Neural cell (in vitro differentiated cells): ENCODE measurements at regions not wholly inside any gene's neighbourhood (a gene's known extent, or its start where the extent isn't known, plus 50 kb on each side); places are given as distances from the start of the nearest gene placed in this dataset.
"Not testable (repeated sequence)": the region's sequence is repeated elsewhere in the genome, so short reads cannot be mapped to it uniquely, and the experiment has no call there.

Source experiments
- H2AFZ ChIP-seq: fragments of 200-600, 300-800 bp; sonication (generic), shearing (Covaris generic); 2 replicates; pipeline ENCODE4 v1.6.0; 2014; ENCODE audit warnings: low read depth, mild to moderate bottlenecking, antibody characterized with exemption, low read length, moderate library complexity
- H3F3A ChIP-seq: fragments of 200-600 bp; shearing (Covaris generic); 2 replicates; pipeline ENCODE4 v1.6.1; 2016; ENCODE audit warnings: mild to moderate bottlenecking, moderate library complexity, mixed read lengths, antibody characterized with exemption, low read length; ENCODE audit not compliant: insufficient read depth, poor library complexity, severe bottlenecking
- H3K27ac ChIP-seq: fragments of 200-600, 300-800 bp; sonication (generic), shearing (Covaris generic); 2 replicates; pipeline ENCODE4 v1.5.1; 2014; ENCODE audit warnings: mild to moderate bottlenecking, low read length, moderate library complexity
- H3K27me3 ChIP-seq: fragments of 300-800, 200-600 bp; sonication (generic), shearing (Covaris generic); 2 replicates; pipeline ENCODE4 v1.6.0; 2014; ENCODE audit warnings: mild to moderate bottlenecking, low read depth, low read length, moderate library complexity; ENCODE audit not compliant: insufficient read depth
- H3K36me3 ChIP-seq: fragments of 300-800, 200-600 bp; sonication (generic), shearing (Covaris generic); 2 replicates; pipeline ENCODE4 v1.5.1; 2014; ENCODE audit warnings: mild to moderate bottlenecking, antibody characterized with exemption, low read length, moderate library complexity; ENCODE audit not compliant: insufficient read depth
- H3K4me2 ChIP-seq: fragments of 300-800, 200-600 bp; sonication (generic), shearing (Covaris generic); 2 replicates; pipeline ENCODE4 v1.6.0; 2014; ENCODE audit warnings: mild to moderate bottlenecking, low read length
- H3K4me3 ChIP-seq: fragments of 300-800, 200-600 bp; sonication (generic), shearing (Covaris generic); 2 replicates; pipeline ENCODE4 v1.5.1; 2014; ENCODE audit warnings: mild to moderate bottlenecking, low read length, moderate library complexity
- H3K79me2 ChIP-seq: fragments of 200-600 bp; shearing (Covaris generic); replicated peaks from 2 replicates; pipeline ENCODE4 v1.6.0; 2014; ENCODE audit warnings: mild to moderate bottlenecking, low read length, moderate library complexity; ENCODE audit not compliant: insufficient read depth
- H3K9ac ChIP-seq: fragments of 300-800, 200-600 bp; sonication (generic), shearing (Covaris generic); 2 replicates; pipeline ENCODE4 v1.6.1; 2016; ENCODE audit warnings: mild to moderate bottlenecking, low read length, mixed read lengths
- H3K9me2 ChIP-seq: fragments of 200-600 bp; shearing (Covaris generic); 2 replicates; pipeline ENCODE4 v1.6.1; 2016; ENCODE audit warnings: mild to moderate bottlenecking, low read length, mixed read lengths; ENCODE audit not compliant: insufficient read depth
- H3K9me3 ChIP-seq: fragments of 200-600, 300-800 bp; sonication (generic), shearing (Covaris generic); 2 replicates; pipeline ENCODE4 v1.6.1; 2016; ENCODE audit warnings: mild to moderate bottlenecking, mixed run types, low read length, moderate library complexity, mixed read lengths
- H4K20me1 ChIP-seq: fragments of 200-600 bp; shearing (Covaris generic); 2 replicates; pipeline ENCODE4 v1.6.1; 2016; ENCODE audit warnings: mild to moderate bottlenecking, mixed run types; ENCODE audit not compliant: insufficient read depth

DNA sequence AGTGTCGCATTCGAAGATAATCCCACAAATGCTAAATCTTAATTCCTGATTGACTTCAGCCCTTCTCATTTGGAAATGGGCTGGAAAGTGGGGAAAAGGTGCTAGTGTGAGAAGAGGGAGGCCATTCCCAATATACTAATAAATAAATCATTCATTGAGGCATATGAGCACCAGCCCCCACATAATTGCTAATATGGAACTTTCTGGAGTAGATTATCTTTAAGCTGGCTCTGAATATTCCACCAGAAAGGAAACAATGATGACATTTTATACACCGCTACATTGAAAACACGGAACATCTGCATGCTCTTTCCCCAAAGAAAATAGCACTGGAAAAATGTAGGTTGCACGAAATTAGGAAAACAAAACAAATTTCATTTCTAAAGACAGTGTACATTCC lies 376.1 kb downstream of the BCL2L11 start:
- H3K27ac ChIP-seq, H3K9ac ChIP-seq, H3K9me3 ChIP-seq, H3K4me3 ChIP-seq, H2AFZ ChIP-seq, H3K4me2 ChIP-seq, H3K9me2 ChIP-seq, H3K79me2 ChIP-seq, H3F3A ChIP-seq, H3K27me3 ChIP-seq, H3K36me3 ChIP-seq, H4K20me1 ChIP-seq: not testable (repeated sequence)

GRCh38 chr2:111497270-111497669 lies 376.6 kb downstream of the BCL2L11 start:
- H3K27me3 ChIP-seq, H4K20me1 ChIP-seq, H3K9ac ChIP-seq, H3K79me2 ChIP-seq, H3K9me3 ChIP-seq, H3K27ac ChIP-seq, H2AFZ ChIP-seq, H3K9me2 ChIP-seq, H3K4me2 ChIP-seq, H3K4me3 ChIP-seq, H3F3A ChIP-seq, H3K36me3 ChIP-seq: not testable (repeated sequence)

- not testable (repeated sequence) for H3K9ac ChIP-seq, H4K20me1 ChIP-seq, H3F3A ChIP-seq, H3K9me2 ChIP-seq, H3K79me2 ChIP-seq, H3K36me3 ChIP-seq, H3K27ac ChIP-seq, H2AFZ ChIP-seq, H3K4me2 ChIP-seq, H3K4me3 ChIP-seq, H3K9me3 ChIP-seq, H3K27me3 ChIP-seq
These were observed 379.9 kb downstream of the BCL2L11 start for GRCh38 chr2:111500536-111501062.

DNA sequence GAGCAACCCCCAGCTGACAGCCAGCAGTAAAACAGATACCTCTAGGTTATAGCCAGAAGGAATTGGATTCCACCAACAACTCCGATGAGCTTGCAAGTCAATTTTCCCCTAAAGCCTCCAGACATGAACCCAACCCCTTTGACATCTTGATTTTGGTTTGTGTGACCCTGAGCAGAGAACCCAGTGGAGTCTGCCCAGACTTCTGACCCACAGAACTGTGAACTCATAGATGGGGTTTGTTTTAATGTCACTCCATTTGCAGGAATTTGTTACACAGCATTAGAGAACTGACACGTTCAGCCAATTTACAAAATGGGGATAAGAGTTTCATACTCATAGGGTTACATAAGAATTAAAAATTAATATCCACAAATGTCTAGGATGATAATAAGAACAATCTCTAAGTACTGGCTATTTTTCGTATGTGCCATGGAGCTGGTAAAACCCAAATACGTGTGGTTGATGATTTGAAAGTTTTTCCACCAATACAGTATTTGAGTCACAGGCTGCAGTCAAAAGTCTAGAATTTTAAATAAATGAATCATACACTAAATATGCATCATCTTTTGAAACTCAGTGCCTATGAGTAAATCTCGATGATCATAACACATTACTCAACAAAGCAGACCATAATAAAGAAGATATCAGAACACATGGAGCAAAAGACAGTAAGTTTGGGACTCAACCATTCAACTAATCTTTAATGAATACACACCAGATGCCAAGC lies 380.0 kb downstream of the ANAPC1 start:
- not testable (repeated sequence) for H3K27ac ChIP-seq, H2AFZ ChIP-seq, H3K4me3 ChIP-seq, H3K9me3 ChIP-seq, H3K27me3 ChIP-seq, H3K9me2 ChIP-seq, H3K79me2 ChIP-seq, H3F3A ChIP-seq, H3K4me2 ChIP-seq, H4K20me1 ChIP-seq, H3K9ac ChIP-seq, H3K36me3 ChIP-seq

DNA sequence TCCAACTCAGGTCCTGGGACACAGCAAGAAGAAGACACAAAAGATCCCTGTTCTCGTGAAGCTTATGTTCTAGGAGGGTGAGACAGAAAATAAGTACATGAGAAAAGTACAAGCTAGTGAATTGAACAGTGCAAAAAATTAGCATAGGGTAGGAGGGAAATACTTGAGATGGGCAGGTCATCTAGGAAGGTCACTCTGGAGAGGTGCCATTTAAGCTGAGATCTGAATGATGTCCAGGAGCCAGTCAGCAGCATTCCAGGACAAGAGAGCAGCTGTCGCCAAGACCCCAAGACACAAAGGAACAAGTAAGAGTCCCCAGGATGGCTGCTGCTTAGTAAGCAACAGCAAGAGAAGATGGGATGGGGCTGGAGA lies 379.4 kb downstream of the ANAPC1 start:
- H3K36me3 ChIP-seq, H3F3A ChIP-seq, H4K20me1 ChIP-seq, H3K4me2 ChIP-seq, H3K4me3 ChIP-seq, H2AFZ ChIP-seq, H3K9me3 ChIP-seq, H3K79me2 ChIP-seq, H3K27me3 ChIP-seq, H3K9ac ChIP-seq, H3K9me2 ChIP-seq, H3K27ac ChIP-seq: not testable (repeated sequence)

GRCh38 chr2:111505267-111505666 lies 378.7 kb downstream of the ANAPC1 start:
- not testable (repeated sequence) for H4K20me1 ChIP-seq, H3K9ac ChIP-seq, H3K9me2 ChIP-seq, H3K4me2 ChIP-seq, H3K27me3 ChIP-seq, H3K9me3 ChIP-seq, H3F3A ChIP-seq, H3K4me3 ChIP-seq, H3K27ac ChIP-seq, H3K79me2 ChIP-seq, H2AFZ ChIP-seq, H3K36me3 ChIP-seq

DNA sequence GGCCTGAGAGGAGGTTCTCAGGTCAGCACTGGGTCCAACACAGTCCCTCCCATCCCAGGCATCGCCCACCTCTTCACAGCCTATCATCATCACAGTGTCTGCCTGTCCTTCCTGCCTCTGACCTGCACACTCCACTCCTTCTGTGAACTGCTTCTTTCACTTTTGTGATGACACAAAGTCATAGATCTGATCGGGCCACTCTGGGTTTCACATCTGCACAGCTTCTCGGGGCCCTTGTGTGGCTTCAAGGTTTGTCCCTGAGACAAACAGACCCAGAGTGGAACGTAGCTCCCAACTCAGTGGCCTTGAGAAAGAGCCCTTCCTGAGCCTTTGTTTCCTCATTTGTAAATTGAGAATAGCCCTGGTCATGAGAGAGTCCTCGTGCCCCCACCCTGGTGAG lies 377.1 kb downstream of the ANAPC1 start:
- H3K79me2 ChIP-seq, H3F3A ChIP-seq, H3K4me2 ChIP-seq, H3K27ac ChIP-seq, H3K36me3 ChIP-seq, H4K20me1 ChIP-seq, H3K9me2 ChIP-seq, H3K4me3 ChIP-seq, H3K27me3 ChIP-seq, H2AFZ ChIP-seq, H3K9me3 ChIP-seq, H3K9ac ChIP-seq: not testable (repeated sequence)

DNA sequence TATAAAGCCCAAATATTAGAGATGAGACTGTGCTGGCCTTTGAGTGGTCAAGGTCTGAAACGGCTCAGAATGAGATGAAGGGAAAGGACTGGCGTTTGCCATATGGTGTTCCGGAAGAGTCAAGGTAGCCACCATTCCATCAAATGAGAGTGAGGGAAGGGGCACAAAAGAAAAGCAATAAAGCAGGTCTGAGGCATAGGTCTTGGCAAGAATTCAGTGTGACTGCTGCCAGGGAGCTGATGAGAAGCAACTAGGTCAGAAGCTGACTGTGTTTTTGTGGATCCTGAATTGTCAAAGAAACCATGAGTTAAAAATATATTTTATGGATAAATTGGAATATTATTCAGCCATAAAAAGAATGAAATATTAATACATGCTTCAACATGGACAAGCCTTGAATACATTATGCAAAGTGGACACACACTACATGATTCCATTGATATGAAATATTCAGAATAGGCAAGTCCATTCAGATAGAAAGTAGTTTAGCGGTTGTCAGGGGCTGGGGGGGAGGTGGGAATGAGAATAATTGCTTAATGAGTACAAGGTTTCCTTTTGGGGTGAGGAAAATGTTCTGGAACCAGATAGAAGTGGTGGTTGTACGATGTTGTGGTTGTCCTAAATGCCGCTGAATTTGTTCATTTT lies 374.6 kb downstream of the ANAPC1 start:
- not testable (repeated sequence) for H3K9me2 ChIP-seq, H3K9ac ChIP-seq, H3K9me3 ChIP-seq, H3K79me2 ChIP-seq, H2AFZ ChIP-seq, H3K36me3 ChIP-seq, H4K20me1 ChIP-seq, H3K4me2 ChIP-seq, H3K27ac ChIP-seq, H3K27me3 ChIP-seq, H3K4me3 ChIP-seq, H3F3A ChIP-seq
